ENCODE measurements at regions not wholly inside any gene's neighbourhood (a gene's known extent, or its start where the extent isn't known, plus 50 kb on each side); places are given as distances from the start of the nearest gene placed in this dataset.
A peak's percentile ranks its signal among the peaks of the same experiment; 100 is the strongest.
"Not testable (repeated sequence)": the region's sequence is repeated elsewhere in the genome, so short reads cannot be mapped to it uniquely, and the experiment has no call there.

DNA sequence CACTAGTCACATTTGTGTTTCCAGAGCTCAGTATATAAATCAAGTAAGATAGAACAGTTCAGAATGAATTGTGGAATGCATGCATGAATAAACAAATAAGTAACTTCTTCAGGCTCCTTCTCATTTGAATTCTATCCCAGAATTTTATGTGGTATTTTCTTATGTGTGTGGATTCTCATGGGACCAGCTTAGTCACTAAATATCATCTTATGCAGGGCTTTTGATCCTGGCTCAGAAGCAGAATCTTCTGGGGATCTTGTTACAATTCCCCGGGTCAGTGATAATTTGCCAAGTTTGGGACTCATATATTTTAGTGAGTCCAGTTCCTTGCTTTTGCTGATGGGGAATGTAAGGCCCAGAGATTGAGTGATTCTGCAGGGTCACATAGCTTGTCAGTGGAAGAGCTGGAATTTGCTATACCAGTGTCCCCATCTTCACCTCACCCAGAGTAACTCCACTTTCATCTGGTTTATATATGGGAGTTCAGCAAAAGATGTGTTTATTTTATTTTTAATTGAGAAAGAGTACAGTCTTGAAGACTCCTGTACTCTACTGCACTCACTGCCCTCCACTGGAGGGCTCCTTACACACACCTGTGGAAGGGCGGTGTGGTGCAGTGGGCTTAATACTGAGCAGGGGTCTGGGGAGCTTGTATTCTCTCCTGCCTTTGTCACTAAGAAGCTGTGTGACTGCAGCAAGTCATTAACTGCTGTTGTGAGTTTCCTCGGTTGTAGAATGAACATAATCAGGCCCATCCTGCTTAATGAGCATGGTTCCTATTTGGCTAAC lies 198.2 kb upstream of the CXorf66 start:
- no peak for DNase-seq

DNA sequence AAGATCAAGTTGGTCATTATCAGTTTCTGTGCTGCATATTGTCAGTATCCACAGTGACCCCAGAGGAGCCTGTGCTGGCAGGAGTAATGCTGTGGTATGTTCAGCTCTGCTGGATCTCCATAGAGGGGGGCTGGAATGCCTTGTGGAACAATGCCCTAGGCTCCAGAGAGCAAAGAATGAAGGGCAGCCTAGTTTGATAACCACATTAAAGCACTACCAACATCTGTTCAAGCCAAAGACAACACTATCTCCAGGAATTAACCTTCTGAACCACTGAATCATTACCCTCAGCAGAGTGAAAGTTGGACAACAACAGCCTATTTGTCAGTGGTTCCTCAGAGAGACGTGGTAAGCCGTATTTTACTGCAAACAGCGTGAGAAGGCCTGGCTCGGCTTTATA lies 192.3 kb upstream of the CXorf66 start:
- no peak for DNase-seq

DNA sequence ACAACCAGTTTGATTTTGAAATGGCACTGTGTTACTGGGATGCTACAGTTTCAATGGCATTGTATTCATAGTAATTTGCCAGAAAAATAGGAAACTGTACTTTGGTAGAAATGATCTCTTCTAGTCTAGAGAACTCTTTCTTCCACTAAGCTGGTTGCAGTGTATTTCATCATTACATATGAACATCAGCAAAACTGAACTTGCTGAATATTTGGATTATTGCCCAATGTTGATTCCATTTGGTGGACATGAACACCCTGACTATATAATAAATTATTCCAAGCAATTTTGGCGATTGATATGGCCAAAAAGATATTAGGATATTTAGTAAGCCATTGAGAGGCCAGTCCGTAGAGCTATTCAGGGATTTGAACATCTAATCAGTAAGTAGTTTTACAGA lies 191.8 kb upstream of the CXorf66 start:
- no peak for DNase-seq

DNA sequence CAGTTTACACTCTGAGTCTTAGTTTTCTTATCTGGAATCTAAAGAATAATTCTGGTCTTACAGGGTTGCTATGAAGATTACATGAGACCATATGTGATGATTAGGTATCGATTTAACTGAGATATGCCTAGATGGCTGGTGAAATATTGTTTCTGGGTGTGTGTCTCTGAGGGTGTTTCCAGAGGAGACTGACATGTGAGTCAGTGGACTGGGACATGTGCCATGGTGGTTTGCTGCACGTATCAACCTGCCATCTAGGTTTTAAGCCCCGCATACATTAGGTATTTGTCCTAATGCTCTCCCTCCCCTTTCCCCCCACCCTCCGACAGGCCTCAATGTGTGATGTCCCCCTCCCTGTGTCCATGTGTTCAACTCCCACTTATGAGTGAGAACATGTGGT lies 186.0 kb upstream of the CXorf66 start:
- no peak for DNase-seq

DNA sequence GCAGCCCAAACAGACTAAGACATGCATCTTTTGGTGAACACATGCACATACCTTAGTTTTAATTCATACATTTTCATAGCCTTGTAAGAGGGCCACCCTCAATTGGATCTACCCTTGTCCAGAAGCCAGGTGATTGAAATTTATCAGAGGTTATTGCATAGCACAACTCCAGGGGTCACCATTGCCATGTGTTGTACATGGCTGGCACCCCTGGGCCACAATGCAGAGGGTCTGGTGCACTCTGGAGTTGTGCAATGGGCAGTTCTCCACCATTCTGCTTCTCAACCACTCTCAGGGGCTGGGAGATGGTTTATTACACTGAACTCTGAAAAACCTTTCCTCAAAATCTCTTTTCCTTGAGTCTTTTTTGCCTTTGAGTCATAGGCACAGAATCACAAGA lies 184.4 kb upstream of the CXorf66 start:
- DNase-seq = no peak

DNA sequence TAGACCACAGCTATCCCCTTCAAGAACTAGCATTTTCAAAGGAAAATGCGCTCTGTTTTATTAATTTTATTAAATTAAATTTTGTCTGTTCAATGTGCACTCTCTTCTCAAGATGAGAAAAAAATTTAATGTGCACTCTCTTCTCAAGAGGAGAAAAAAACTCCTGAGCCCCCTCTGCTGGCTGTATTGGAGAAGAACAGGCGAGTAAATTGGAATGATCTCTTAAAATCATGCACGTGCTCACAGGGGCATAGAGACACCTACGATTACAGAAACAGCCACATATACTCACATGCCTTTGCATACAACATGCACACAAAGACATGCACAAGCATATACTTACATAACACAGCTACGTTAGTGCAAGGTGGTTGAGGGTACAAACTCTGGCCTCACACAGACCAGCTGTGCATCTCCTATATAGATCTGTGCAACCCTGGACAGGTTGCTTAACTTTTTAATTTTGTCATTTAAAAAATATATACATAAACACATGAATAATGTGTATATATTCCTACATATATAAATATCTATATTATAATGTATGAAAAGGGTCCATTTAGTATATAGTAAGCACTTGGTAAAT lies 176.2 kb upstream of the CXorf66 start:
- peak; percentile 1 for DNase-seq

DNA sequence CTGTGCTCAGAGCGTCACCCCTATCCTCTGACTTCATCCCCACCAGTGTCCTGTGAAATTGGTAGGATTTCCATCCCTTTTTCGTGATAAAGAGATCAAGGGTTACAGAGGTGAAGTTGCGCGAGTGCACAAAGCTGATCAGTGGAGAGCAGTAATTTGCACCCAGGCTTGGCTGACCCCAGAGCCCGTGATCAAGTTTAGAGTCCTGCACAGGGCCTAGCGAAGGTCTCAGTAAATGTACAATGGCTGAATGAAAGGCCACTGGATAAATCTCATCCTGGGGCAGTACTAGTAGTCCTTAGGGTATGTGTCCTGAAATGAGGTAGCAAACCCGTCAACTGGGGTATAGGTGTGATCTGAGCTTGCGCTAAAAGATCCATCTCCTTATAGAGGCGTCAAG lies 173.2 kb upstream of the CXorf66 start:
- not testable (repeated sequence) for DNase-seq

DNA sequence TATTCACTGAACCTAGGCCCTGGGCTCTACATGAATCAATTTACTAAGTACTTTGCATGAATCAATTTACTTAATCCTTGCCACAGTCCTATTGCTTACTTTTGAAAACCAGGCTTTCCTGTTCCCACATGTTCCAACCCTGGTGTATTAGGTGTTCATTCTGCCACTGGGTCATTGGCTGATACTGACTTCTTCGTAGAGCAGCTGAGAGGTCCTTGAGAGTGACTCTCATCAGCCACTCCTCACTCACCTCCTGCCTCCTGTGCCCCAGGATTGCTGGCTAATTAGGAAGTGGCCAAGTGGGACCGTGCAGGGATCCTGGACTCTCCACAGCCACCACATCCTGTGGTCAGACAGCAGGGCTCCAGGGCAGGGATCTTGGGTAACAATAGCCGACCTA lies 172.7 kb upstream of the CXorf66 start:
- not testable (repeated sequence) for DNase-seq

DNA sequence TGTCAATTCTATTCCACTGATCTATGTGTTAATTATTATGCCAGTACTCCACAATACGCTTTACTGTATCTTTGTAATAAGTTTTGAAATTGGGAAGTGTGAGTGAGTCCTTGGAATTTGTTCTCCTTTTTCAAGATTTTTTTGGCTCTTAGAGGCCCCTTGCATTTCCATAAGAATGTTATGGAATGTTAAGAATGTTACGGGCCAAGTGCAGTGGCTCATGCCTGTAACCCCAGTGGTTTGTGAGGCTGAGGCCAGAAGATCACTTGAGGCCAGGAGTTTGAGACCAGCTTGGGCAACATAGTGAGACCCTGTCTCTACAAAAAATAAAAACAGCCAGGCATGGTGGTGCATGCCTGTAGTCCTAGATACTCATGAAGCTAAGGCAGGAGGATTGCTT lies 167.6 kb upstream of the CXorf66 start:
- DNase-seq = no peak

DNA sequence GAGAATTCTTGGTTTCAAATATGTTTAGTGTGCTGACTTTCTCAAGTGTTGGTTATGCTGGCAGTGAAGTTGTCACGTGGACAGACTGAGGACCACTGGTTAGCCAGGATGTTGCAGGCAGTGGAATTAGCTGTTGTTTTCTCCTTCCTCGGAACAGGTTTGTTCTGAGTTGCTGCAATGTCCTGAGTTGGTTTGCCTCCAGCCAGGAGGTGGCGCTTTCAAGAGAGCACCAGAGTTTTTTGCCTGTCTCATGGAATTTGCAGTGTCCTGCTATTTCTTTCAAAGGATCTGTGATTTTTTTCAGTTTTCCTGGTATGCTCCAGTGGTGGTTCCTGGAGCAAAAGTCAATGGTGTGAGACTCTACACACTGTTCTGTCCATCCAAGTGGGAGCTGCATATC lies 158.1 kb upstream of the CXorf66 start:
- no peak for DNase-seq

DNA sequence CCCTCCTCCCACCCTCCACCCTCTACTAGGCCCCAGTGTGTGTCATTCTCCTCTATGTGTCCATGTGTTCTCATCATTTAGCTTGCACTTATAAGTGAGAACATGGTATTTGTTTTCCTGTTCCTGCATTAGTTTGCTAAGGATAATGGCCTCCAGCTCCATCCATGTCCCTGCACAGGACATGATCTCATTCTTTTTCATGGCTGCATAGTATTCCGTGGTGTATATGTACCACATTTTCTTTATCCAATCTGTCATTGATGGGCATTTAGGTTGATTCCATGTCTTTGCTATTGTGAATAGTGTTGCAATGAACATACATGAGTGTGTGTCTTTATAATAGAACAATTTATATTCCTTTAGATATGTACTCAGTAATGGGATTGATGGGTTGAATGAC lies 148.7 kb upstream of the CXorf66 start:
- DNase-seq = not testable (repeated sequence)

DNA sequence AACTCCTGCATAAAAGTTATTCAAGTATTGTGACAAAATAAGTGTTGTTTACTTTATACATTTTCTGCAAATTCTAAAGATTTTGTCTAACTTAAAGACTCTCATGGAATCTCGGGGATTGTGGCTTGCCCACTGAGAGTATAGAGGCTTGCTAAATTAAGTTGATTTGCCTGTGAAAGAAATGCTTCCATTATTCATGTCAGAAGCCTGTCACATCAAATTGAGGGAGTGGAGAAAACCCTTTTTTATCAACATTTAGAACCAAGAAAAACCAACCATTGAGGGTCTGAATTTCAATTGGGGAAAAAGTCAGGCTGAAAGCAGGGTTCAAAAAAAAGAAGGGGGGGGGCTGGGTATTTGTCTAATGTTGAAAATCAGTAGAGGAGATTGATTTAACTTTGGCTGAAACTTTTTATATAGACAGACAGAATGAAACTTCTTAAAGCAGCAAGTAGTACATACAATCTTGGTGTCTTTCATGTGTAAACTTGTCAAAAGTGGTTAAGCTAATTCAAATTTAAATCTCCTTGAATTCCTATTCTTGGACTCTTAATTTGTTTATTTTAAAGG lies 144.8 kb upstream of the CXorf66 start:
- no peak for DNase-seq

DNA sequence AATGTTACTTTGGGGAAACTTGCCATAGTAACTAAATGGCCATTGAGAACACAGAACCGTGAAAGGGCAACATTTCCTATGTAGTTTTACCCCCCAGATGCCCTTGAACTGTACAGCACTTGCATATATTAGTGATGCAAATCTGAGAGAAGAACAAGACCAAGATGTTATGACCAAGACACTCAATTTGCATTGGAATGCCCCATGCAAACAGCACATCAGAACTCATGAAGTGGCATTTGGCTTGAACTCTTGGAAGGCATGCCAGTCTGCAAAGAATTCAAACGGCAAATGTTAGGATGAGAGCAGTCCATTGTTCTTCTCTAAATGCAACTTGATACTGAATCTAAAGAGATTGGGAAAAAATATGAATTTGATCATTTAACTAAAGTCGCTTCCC lies 139.4 kb upstream of the CXorf66 start:
- no peak for DNase-seq

DNA sequence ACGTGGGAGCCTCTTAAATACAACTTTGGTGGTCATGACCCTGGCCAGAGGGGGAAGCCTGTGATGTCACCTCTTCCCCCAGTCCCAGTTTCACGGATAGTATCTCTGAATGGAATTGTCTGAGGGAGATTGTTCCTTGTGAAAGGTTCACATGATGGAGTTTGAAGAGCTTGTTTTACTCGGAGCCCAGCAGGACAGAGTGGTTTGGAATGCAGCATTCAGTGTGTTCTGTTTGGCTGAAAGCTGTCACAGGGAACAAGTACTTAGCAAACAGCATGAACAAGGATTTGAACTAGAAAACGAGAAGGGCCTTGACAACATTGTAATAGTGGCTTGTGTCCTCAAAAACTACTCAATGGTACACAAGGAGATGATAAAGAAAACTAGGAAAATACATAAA lies 133.9 kb upstream of the CXorf66 start:
- no peak for DNase-seq

DNA sequence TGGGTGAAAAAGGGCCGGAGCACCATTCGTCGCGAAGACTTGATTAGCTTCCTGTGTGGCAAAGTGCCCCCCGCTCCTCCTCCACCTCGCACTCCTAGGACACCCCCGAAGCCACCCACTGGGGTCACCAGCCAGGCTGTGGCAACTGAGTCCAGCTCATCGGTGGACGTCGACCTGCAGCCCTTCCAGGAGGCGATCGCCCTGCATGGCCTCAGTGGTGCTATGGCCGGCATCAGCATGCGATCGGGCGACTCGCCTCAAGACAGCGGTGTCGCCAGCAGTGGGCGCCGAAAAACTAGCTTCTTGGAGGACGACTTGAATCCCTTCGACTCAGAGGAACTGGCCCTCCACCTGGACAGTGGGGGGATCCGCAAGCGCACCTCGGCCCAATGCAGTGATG lies 126.8 kb upstream of the CXorf66 start:
- DNase-seq = no peak

DNA sequence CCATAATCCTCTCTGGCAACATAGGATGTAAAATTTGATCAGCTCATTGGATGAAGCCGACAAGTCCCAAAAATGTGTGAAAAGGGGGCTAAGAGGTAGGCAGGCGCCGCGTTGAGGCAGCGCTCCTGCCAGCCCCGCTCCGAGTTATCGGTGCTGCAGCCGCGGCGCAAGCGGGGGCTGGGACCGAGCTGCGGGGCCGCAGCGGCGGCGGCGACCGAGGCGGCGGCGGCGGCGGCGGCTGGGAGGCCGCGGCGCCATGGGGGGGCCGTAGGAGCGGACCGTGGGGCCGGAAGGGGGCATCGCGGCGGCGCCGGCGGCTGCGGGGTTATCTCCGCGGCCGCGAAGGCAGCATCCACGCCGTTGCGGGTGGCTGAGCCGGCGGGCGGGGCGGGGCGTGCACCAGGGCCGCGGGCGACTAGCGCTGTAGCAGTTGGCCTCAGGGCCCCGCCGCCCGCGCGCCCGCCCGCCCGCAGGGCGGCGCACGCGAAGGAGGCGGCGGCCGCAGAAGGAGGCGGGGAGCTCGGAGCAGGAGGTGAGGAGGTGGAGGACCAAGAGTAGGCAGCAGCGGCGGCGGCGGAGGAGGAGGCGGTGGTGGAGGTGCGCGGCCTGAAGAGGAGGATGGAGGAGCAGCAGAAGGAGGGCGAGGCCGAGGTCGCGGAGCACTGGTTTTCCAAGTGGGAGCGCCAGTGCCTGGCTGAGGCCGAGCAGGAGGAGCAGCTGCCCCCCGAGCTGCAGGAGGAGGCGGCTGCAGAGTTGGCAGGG lies 126.0 kb upstream of the CXorf66 start:
- no peak for DNase-seq

DNA sequence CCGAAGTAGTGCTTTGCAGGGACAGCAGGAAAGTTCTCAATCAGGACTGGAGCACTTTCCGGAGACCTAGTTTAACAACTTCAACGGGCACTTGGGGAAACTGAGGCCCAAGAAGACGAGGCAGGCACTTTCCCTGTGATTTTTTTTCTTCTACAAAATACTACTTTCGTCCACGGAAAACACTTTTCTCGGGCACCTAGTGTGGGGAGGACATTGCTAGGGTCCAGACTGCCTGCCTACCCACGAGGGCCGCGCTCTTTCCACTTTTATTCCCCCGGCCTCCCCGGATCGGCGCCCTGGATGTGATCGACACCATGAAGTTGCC lies 125.4 kb upstream of the CXorf66 start:
- no peak for DNase-seq

DNA sequence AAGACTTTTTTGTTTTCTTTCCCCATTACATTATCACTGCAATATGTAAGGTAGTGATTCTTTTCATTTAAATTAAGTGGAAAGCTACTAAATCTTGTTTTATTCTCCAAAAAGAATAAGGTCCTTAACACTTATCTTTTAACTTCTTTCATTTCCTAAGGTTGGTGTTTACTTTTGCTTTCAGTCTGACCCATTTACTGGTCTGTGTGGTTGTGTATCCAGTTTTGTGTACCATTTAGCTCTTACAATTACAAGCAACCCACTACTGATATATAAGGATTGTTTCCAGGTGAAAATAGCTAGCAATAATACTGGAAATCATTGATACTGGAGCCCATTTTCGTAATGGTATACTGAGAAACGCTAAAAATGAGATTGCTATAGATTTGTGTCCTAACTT lies 123.1 kb upstream of the CXorf66 start:
- DNase-seq = no peak

DNA sequence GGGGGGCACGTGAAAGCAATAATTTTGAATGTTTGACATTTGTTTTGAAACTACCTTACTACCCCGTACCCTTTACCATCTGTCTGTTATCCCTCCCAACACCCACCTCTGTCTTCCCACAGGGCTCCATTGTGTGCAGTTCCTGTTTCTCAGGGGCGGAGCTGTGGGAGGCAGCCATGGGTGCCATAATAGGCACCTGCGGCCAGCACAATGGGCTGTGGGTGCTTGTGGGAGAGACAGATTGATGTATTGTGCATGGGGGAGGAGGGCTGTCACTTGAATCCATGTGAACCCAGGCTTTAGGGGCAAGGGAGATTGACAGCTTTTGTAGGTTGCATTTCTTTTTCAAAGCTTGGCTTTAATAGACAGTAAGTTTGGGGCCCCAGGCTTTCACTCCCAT lies 122.6 kb upstream of the CXorf66 start:
- DNase-seq = no peak

DNA sequence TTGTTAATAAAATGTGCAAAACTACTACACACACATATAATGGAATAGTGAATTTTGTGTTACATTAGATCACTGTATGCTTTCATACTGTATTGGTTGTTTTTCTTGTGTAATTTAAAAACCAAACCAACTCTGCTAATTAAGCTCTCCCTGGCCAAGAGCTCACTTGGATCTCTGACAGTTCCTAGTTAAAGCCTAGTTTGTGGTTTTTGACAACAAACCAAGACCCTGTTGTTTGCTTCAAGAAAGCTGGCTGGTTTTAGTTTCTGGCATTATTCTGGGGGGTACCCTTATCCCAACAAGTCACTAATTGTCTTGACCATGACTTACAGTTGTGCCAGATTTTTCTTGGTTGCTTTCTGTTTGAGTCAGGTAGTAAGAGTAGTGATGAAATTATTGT lies 121.4 kb upstream of the CXorf66 start:
- DNase-seq = no peak

DNA sequence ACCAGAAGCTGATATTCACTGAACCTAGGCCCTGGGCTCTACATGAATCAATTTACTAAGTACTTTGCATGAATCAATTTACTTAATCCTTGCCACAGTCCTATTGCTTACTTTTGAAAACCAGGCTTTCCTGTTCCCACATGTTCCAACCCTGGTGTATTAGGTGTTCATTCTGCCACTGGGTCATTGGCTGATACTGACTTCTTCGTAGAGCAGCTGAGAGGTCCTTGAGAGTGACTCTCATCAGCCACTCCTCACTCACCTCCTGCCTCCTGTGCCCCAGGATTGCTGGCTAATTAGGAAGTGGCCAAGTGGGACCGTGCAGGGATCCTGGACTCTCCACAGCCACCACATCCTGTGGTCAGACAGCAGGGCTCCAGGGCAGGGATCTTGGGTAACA lies 109.5 kb upstream of the CXorf66 start:
- DNase-seq = not testable (repeated sequence)

DNA sequence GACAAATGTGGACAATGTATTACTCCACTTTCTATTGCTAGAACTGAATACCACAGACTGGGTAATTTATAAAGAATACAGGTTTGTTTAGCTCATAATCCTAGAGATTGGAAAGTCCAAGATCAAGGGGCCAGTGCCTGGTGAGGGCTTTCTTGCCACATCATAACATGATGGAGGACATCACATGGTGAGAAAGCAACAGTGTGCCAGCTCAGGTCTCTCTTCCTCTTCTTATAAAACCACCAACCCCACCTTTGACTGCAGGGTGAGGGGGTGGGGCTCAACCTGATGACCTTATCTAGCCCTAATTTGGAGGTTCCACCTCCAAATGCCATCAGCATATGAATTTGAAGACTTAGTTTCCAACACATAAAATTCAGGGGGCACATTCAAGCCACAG lies 105.7 kb upstream of the CXorf66 start:
- DNase-seq = no peak

DNA sequence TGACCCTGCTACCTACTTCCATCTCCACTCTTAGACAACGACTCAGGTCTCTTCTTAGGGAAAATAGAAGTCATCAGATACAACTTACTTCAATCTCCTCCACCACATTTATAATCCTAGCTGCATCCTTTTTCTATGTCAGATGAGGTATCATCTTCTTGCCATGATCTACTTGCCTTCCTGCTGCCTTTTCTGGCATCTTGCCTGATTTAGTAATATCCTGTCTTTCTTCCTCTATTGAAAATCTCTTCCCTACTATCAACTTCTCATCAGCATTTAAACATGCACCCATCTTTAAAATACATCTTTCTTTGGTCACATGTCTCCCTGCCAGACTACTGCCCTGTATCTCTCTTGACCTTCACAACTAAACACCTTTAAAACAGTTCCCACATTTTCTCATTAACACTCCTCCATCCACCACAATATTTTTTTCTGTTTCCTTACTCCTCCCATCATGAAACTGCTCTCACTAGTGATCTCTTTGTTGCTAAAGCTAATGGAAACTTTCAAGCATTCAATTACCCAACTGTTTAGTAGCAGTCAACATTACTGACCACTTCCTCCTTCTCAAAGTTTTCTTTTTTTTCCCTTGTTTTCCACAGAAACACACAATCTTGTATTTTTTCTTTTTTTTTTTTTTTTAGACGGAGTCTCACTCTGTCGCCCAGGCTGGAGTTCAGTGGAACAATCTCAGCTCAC lies 100.8 kb upstream of the CXorf66 start:
- no peak for DNase-seq
